GM19395 (cell line): ENCODE measurements at regions not wholly inside any gene's neighbourhood (a gene's known extent, or its start where the extent isn't known, plus 50 kb on each side); places are given as distances from the start of the nearest gene placed in this dataset.

ENCODE experiments used
- ATAC-seq: cut with Tn5 transposase; IDR thresholded peaks from one replicate; pipeline ENCODE4 v1.9.1; 2021; ENCODE audit warnings: mild to moderate bottlenecking, moderate library complexity; ENCODE audit not compliant: unreplicated experiment

GRCh38 chr18:76580288-76580962 lies 85.4 kb upstream of the ZNF516 start:
- ATAC-seq: no peak

GRCh38 chr18:76579301-76579695 lies 84.3 kb upstream of the ZNF516 start:
- no peak for ATAC-seq

- ATAC-seq: no peak
Measured at GRCh38 chr18:76578571-76579300, 83.7 kb upstream of the ZNF516 start.

GRCh38 chr18:76573325-76574025 lies 78.4 kb upstream of the ZNF516 start:
- ATAC-seq: no peak

DNA sequence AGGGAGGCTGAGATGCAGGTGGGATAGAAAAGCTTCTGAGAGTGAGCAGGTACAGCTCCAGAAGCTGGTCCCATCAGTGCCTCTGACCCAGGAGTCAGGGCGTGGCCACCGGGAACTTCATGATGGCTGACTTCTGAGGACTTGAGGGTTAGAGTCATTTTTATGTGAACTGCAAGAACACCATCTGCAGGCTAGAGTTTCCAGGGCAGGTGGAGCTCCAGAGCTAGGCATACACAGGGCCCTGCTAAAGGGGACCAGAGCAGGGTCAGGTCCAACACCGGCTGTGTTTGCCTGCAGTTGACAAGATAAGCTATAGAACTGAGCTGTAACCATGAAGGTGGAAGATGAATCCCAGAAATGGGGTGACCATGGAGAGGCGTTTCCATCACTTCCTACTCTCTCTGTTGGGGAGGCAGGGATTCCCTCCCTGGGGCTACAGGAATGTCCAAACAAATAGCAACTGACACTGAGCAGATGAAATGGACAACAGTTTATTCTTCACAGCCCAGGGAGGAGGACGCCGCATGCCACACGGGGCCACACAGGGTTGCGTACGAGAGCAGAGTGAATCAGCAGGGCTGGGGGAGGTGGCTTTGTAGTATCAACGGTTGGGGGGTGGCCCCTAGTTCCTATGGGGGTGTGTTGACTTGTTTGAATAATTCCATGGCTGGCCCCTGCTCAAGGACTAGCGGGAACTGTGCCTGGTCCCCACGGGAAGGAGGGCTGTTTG lies 77.6 kb upstream of the ZNF516 start:
- ATAC-seq: no peak

DNA sequence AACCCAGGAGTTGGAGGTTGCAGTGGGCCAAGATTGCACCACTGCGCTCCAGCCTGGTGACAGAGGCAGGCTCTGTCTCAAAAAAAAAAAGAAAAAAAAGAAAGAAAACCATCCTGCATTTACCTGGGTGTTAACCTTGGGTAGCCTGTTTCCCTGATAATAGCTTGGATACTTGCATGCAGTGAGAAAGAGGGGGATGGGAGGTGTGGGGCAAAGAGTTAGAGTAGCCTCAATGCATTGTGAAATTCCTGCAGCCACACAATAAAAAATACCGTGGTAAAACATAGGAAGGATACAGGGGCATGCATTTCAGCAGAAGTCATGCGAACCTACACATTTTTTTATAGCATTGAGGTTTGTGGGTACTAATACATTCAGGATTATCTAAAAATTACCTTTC lies 76.6 kb upstream of the ZNF516 start:
- ATAC-seq: no peak

DNA sequence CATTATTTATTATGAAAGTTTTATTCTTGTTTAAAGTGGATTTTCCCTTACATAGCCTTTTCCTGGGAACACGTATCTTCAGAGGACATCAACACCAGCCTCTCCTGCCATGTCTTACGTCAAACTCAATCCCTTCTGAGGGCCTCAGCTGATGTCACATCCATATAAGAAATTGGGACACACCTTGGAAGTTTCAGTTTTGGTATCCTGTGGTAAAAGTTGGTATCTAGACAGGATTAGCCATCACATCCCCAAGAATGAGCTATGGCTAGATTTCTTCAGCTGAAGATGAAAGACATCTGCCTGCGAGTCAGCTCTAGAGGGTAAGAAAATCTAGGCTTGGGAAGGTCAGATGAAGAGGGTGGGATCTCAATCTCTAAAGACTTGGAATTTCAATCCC lies 75.8 kb upstream of the ZNF516 start:
- no peak for ATAC-seq

DNA sequence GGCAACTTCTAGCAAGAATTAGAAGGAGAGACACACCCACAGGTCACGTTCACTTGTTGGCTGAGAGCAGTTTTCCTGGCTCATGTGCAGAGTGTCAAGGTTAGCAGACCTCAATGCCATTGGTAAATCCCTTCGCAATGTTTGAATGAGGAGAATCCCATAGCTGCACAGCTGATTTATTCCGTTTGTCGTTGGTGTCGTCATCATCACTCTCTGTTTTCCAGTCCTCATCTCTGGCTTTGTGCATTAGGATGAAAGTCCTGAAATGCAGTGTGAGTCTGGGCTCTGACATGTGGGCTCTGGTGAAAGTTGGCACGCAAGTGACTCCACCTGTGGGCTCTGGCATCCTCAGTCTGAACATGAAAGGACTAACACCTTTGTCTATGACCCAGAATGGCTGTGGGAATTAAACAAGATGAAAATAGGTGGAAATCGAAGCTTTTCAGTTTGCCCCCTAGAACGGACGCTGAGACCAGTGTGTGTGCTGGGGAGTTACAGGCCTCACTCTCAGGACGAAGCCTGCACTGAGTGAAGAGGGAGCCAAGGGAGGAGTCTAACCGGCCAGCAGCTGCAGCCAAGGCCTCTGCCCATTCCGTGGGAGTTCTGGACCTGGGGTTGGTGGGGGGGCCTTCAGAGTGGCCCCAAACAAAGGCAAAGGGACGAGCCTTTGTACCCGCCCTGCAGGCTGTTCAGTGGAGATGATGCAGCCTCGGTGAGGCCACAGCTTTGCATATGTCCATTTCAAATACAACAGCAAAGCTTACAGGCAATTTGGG lies 74.8 kb upstream of the ZNF516 start:
- ATAC-seq: no peak

- ATAC-seq: no peak
Measured at GRCh38 chr18:76568731-76569130, 73.7 kb upstream of the ZNF516 start.

GRCh38 chr18:76567835-76568445 lies 72.9 kb upstream of the ZNF516 start:
- ATAC-seq: no peak

DNA sequence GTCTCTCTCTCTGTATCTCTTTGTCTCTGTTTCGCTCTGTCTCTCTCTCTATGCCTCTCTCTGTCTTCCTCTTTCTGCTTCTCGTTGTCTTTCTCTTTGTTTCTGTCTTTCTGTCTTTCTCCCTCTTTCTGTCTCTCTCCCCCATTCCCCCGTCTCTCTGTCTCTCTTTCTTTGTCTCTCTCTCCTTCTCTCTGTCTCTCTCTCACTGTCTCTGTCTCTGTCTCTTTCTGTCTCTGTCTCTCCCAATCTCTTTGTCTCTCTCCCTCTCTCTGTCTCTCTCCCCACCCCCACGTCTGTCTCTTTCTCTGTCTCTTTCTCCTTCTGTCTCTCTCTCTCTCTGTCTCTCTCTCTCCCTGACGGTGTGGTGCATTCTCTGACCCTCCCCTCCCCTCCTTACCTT lies 71.9 kb upstream of the ZNF516 start:
- ATAC-seq: no peak

DNA sequence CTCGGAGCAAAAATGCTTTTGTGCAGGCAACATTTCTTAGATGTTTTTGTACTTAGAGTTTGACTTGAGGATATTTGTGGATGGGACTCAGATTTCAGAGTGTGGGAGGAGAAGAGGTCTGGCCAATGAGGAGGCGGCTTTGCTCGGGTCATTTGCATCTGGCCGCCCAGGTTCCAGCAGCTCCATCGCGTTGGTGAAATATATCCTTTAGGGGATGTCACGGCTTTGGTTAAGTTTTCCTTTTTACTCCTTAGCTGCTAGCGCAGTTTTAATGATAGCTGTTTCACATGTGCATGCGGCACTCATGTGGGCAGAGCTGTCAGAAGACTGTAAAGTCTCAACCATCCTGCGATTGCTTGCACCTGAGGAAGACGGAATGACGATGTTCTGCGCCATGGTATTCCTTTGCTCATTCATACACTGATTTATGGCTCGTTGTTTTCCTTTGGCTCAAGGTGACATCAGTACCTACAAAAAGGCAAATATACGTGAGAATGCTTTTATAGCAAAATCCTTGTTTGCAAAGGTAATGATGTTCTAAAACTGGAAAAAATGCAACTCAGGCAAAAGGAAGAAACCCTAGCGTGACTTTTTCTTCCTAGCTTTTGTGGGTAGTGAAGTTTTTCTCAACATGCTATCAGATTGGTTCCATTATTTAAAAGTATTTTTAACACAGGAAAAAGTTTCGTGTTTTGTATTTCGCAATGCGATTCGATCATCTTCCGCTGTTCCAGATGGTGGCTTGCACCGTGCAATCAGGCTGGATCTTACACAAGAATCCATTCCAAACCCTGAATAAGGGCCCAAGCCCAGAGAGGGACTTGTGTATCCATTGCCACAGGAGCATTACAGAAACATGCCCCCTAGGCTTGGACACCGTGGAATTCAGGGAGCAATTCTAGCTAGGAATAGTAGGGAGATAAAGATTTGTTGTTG lies 70.5 kb upstream of the ZNF516 start:
- no peak for ATAC-seq

DNA sequence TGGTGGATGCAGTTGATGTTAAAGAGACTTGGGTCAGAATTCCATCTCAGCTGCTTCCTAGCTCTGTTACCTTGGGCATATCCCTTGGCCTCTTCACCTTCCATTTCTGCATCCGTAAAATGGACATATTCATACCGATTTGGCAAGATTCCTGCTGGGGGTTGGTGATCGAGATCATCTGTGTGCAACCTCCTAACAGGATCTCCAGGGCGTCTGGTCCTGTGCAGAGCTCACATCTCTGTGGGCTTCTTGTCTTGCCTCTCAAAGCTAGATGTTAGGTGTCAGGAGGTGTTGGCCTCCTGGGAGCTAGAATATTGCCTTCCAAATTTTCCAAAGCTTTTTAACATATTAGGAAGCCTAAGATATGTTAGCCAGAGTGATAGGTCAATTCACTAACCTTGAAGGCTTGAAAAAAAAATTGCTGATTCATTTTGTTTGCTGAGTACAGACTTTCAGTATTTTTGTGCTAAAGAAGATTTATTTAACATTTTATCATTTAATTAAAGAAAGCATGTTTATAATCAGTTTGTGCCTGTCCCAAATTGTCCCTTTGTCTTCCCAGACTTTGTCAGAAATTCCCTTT lies 69.7 kb upstream of the ZNF516 start:
- ATAC-seq: no peak

GRCh38 chr18:76564117-76564516 lies 69.1 kb upstream of the ZNF516 start:
- no peak for ATAC-seq

DNA sequence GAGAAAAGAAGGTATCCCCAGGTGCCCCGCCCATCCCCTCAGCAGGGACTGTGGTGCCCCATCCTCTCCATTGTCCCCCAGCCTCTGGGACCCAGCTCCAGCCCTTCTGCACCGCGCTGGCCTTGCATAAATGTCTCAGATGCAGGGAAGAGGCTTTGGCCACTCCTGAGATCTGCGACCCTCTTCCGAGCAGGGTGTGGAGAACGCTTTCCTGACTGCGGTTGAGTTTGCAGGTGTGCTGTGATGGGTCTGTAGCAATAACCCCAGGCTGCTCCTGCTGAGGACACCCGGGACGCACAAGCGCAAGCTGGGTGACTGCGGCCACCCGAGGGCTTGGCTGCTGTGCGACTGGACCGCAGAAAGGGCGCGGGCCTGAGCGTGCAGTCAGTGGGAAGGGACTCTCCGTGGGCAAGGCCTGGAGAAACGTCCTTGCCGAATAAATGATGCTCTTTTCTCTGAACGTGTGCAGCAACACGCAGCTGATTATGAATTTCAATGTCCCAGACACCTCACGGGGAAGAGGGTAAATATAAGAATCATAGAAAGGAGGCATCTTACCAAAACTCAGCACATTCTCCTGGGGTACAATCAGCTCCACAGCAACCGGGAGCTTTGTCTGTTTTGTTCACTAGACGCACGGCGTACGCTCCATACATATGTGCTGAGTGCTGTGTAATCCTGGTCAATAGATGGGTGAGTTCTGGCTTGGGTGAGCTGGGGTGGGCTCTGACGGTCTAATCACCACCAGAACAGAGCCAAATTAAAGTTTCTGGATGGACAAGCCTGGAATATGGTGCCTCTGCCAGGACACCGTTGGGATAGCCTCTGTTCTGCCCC lies 67.5 kb upstream of the ZNF516 start:
- ATAC-seq: no peak

- no peak for ATAC-seq
Measured at GRCh38 chr18:76558881-76559667, 64.0 kb upstream of the ZNF516 start.

GRCh38 chr18:76557026-76557575 lies 62.1 kb upstream of the ZNF516 start:
- no peak for ATAC-seq
